Activated naive CD8-positive, alpha-beta T cell (primary cell): ENCODE measurements at regions not wholly inside any gene's neighbourhood (a gene's known extent, or its start where the extent isn't known, plus 50 kb on each side); places are given as distances from the start of the nearest gene placed in this dataset.

Experiments used
- H3K27ac Mint-ChIP-seq: one replicate; pipeline ENCODE4 v1.8.0; 2021; ENCODE audit warnings: mixed read lengths
- H3K27me3 Mint-ChIP-seq: one replicate; pipeline ENCODE4 v1.8.0; 2021; ENCODE audit warnings: mixed read lengths
- H3K36me3 Mint-ChIP-seq: one replicate; pipeline ENCODE4 v1.8.0; 2021; ENCODE audit warnings: mixed read lengths
- H3K4me1 Mint-ChIP-seq: one replicate; pipeline ENCODE4 v1.8.0; 2021; ENCODE audit warnings: low read depth, mixed read lengths
- H3K4me3 Mint-ChIP-seq: one replicate; pipeline ENCODE4 v1.8.0; 2021; ENCODE audit warnings: mild to moderate bottlenecking, mixed read lengths
- H3K9me3 Mint-ChIP-seq: one replicate; pipeline ENCODE4 v1.8.0; 2021; ENCODE audit warnings: low read depth, mixed read lengths

DNA sequence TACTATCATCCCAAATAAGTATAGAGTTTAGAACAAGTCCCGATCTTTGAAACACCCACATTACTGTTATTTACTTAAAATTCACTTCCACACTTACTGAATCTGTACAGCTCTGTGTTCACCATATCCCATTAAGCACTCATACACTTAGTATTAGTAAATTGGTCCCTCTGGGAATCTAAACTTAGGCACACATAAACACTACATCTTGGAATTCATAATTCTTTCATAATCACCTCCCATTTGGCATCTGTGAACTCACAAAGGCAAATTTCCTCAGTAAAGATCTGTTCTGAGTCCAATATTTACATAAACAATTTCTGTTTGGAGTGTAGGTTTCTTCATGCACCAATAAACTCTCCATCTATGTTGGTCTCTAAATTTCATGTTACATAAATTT is 52.6 kb upstream of the PPARGC1A start:
- Mint-ChIP-seq H3K36me3 (no peaks in the 10 kb centered on the region), H3K4me1 (no peaks in the 10 kb centered on the region), H3K9me3 (peaks cover 3% of the 10 kb centered on the region), H3K27me3 (no peaks in the 10 kb centered on the region), H3K4me3 (no peak overlapping the region), H3K27ac (no peak overlapping the region)
